Lower leg skin (tissue), 4 donors: ENCODE measurements at regions not wholly inside any gene's neighbourhood (a gene's known extent, or its start where the extent isn't known, plus 50 kb on each side); places are given as distances from the start of the nearest gene placed in this dataset.

Experiments
- DNase-seq, 2 donors: peaks; one replicate each; pipeline ENCODE4 v3.0.0-alpha.2; 2019; ENCODE audit warnings: low spot score in 2 of 2
- H3K4me3 ChIP-seq: fragments of 200-600 bp; sonication (generic); 2 replicates; pipeline ENCODE4 v1.5.1; 2017; ENCODE audit warnings: mild to moderate bottlenecking, low read depth; ENCODE audit not compliant: poor library complexity, severe bottlenecking
- CTCF ChIP-seq, 3 donors: fragments of 450-650 bp; IDR thresholded peaks; one replicate each; pipeline ENCODE4 v1.5.1; 2016; ENCODE audit warnings: antibody characterized with exemption in 3 of 3, mild to moderate bottlenecking in 3 of 3, moderate library complexity in 2 of 3
- POLR2A ChIP-seq, 2 donors: fragments of 450-650 bp; IDR thresholded peaks; one replicate each; pipeline ENCODE4 v1.6.1; 2016 to 2017; ENCODE audit warnings: antibody characterized with exemption in 2 of 2, mild to moderate bottlenecking in 1 of 2, moderate library complexity in 1 of 2
- WGBS, 2 donors: methylation state at CpG; one replicate each; pipeline ENCODE4 v1.1.5; 2018; 5-methylcytosine and 5-hydroxymethylcytosine counted together
- intact Hi-C: fragments of 100-400 bp; cut with DNase I; formaldehyde crosslinking; loops from one replicate; pipeline ENCODE4 v1.15.0; 2023; ENCODE audit warnings: low total_unique reads

GRCh38 chr2:7973801-7974480 is 707.9 kb upstream of the ID2 start:
- no peak overlapping the region for H3K4me3 ChIP-seq
- 86 to 91% methylated on average over 8 of the region's 8 CpGs for WGBS, 2 donors
- intact Hi-C loops, result no loop called here
- TF ChIP-seq POLR2A (IDR thresholded peaks at IDR 0.05) (no peak), CTCF (IDR thresholded peaks at IDR 0.05) (no peak)
- DNase-seq, result no peak

GRCh38 chr2:7974936-7975335 is 706.9 kb upstream of the ID2 start:
- H3K4me3 ChIP-seq, result no peak overlapping the region
- intact Hi-C loops, result no loop called here
- WGBS, 2 donors, result 94 to 100% methylated on average over 5 of the region's 5 CpGs
- no peak for DNase-seq
- TF ChIP-seq POLR2A (IDR thresholded peaks at IDR 0.05) (no peak), CTCF (IDR thresholded peaks at IDR 0.05) (no peak)

- WGBS, 2 donors, result 89 to 90% methylated on average over 7 of the region's 7 CpGs
- DNase-seq, result no peak
- TF ChIP-seq POLR2A (IDR thresholded peaks at IDR 0.05) (no peak), CTCF (IDR thresholded peaks at IDR 0.05) (no peak)
- intact Hi-C loops, result no loop called here
- no peak overlapping the region for H3K4me3 ChIP-seq
Measured at GRCh38 chr2:7976206-7976605, 705.6 kb upstream of the ID2 start.

- no peak overlapping the region for H3K4me3 ChIP-seq
- intact Hi-C loops, result no loop called here
- WGBS, 2 donors, result 61 to 67% methylated on average over 8 of the region's 8 CpGs
- no peak for DNase-seq
- no peak for TF ChIP-seq POLR2A (IDR thresholded peaks at IDR 0.05)
- no peak for TF ChIP-seq CTCF (IDR thresholded peaks at IDR 0.05)
Measured at GRCh38 chr2:7977981-7978380, 703.9 kb upstream of the ID2 start.

- no peak for TF ChIP-seq POLR2A (IDR thresholded peaks at IDR 0.05)
- TF ChIP-seq CTCF (IDR thresholded peaks at IDR 0.05), result no peak
- no peak for DNase-seq
- intact Hi-C loops, result no loop called here
- H3K4me3 ChIP-seq, result no peak overlapping the region
- 91% methylated on average over 1 of the region's 1 CpG for WGBS, 2 donors
Measured at GRCh38 chr2:7982054-7982453, 699.8 kb upstream of the ID2 start.

GRCh38 chr2:7983451-7983850 is 698.4 kb upstream of the ID2 start:
- intact Hi-C loops, result no loop called here
- DNase-seq, result no peak
- H3K4me3 ChIP-seq, result no peak overlapping the region

More at GRCh38 chr2:7983451-7983850, 698.4 kb upstream of the ID2 start:
- TF ChIP-seq POLR2A (IDR thresholded peaks at IDR 0.05) (no peak), CTCF (IDR thresholded peaks at IDR 0.05) (no peak)
- WGBS, 2 donors, result 89 to 92% methylated on average over 4 of the region's 4 CpGs
